IPS-NIHi11 (cell line): ENCODE measurements at regions not wholly inside any gene's neighbourhood (a gene's known extent, or its start where the extent isn't known, plus 50 kb on each side); places are given as distances from the start of the nearest gene placed in this dataset.

ENCODE experiments used
- DNase-seq: peaks from one replicate; pipeline ENCODE4 v3.0.0; 2012; ENCODE audit warnings: mixed read lengths, low spot score

DNA sequence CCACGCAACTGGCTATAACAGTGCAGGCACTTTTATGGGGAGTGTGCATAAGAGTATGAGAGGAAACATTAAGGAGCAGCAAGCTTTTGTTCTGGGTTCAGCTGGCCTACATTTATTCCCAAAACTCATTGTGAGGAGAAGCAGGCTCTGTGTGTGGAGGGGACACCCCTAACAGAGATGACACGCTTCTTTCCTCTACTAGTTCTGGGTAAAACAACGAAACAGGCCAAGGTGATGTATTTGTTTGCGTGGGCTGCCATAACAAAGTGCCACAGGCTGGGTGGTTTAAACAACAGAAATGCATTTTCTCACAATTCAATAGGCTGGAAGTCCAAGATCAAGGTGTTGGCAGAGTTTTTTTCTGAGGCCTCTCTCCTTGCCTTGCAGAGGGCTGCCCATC is 488.6 kb downstream of the MID1IP1 start:
- DNase-seq = no peak

DNA sequence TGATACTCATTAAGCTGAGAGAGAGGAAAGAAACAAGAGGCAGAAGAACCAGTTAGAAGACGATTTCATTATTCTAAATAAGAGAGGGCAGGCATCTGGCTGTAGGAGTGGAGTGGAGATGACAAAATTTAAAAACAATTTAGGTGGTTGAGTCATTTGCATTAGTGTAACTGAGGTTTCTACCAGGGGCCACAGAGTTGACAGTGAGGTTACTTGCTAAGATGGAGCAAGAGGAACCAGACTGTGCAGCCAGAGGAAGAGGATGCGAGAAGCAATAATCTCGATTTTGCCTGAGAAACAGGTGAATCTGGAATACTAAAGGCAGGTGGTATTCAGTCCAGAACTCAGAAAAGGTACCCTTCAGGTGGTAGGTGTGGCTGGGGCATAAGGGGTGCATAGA is 491.9 kb downstream of the MID1IP1 start:
- DNase-seq = no peak

DNA sequence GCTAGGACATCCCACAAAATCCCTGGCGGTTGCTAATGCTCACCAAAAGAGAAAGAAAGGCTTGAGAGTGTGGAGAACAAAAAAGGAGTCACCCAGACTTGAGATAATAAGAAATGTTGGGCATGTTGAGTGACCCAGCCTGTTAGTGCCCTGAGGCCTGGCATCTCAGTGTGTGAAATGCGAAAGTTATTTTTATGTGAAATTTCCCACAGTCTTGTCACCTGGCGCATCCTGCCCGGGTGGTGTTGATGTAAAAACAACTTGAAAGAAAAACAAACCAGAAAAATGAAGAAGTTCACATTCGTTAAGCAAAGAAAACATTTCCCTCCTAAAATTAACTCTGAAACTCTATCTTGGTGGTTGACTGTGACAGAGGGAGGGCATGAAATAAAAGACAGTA is 495.2 kb downstream of the MID1IP1 start:
- DNase-seq = no peak

DNA sequence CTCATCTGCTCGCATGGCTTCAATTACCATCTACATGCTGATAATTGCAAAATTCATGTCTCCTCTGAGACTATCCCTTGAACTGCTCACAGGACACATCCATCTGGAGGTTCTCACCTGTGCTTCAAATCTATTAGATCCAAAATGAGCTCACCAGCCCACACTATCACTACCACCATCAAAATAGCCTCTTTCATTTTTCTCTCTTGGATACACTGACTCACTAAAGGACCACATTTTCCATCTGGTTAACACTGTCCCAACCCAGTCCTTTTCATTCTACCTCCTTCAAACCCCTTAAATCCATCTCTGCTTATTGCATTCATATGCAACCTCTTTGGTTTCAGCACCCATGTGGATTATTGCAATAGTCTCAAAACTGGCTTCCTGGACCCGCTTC is 497.6 kb downstream of the MID1IP1 start:
- no peak for DNase-seq

DNA sequence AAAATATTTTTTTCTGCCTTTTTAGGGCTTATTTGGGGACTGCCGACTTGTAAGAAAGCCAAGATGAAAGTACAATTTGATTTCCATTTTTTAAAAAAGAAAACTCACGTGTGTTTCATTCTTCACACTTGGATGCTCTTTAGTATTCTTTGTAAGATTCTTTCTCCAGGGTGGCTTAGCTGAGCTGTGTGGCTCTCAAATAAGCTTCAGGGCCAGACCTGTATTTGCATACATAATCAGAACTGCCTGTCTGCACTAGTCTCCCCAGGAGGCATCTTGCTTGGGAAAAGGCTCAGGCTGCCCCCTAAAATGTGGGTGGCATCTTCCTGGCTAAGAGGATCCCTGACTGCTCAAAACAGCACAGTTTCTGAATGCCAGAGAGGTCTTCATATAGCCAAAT is 498.4 kb downstream of the MID1IP1 start:
- DNase-seq = no peak

DNA sequence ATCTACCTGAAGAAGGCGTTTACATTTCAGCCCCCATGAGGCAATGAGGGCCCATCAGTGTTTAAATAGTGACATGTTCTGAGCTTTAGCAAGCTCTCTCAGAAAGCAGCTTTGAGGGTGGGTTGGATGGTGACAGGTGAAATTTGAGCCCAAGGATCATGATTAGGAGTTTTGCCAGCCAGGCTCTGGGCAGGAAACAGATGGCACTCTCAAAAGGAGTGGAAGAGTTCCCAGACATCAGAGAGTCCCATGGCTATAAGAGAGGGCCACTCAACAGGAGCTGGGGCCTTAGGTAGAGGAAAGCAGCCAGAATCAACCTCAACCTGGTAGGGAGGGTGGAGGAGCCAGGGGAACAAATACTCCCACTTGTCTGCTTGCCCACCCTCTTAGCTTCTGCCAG is 499.8 kb downstream of the MID1IP1 start:
- no peak for DNase-seq

DNA sequence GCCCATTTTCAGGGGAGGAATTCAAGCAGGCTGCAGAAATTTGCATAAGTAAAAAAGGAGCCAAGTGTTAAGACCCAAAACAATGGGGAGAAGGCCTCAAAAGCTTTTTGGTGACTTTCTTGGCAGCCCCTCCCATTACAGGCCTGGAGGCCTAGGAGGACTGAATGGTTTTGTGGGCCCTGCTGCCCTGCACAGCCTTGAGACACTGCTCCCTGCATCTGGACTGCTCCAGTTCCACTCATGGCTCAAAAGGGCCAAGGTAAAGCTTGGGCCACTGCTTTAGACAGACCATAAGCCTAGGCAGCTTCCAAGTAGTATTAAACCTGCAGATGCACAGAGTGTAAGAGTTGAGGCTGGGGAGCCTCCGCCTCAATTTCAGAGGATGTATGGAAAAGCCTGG is 501.6 kb downstream of the MID1IP1 start:
- no peak for DNase-seq

DNA sequence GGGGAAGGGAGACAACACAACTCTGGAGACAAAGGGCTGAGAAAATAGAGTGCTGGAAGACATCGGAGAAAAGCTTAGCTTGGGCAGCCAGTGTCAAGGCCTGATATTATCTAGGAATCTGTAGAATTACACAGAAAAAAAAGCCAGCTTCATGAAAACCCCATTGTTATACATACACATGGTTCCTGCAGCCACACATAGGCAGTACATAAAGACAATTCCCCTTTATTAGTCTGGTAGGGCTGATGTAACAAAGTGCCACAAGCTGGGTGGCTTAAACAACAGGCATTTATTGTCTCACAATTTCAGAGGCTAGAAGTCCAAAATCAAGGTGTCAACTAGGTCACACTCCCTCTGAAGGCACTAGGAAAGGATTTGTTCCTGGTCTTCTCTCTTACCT is 503.5 kb downstream of the MID1IP1 start:
- no peak for DNase-seq

DNA sequence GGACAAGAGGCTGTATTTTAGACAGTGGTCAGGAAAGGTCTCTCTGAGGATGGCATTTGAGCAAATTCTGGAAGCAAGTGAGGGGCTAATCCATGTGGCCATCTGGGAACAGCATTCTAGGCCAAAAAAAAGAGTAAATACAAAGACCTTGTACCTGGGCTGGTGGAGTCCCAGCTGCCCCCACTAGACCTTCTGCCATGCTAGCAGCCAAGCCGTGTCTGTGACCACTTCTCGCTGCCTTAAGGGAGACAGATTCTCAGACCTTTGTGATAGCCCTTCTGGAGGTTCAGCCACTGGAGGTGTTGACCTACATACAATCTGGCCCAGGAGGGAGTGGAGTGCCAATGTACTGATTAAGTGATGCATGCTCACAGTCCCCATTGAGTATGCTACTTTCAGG is 506.2 kb downstream of the MID1IP1 start:
- no peak for DNase-seq

DNA sequence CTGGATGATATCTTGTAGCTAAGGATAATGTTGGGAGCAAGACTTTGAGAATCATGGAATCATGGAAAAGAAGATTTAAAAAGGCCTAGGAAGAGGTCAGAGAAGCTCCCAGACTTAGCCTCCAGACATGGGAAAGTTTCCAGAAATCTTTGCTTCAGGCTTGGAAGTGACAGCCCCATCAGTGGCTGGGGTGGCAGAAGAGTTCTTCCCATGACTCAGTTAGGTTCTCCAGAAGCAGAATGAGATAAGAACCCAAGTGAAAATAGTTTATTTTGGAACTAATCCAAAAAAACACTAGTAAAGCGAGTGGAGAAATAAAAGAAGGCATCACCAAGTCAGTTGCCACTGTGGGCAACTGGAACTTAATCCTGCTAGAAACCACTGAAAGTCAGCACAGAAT is 506.9 kb downstream of the MID1IP1 start:
- no peak for DNase-seq

DNA sequence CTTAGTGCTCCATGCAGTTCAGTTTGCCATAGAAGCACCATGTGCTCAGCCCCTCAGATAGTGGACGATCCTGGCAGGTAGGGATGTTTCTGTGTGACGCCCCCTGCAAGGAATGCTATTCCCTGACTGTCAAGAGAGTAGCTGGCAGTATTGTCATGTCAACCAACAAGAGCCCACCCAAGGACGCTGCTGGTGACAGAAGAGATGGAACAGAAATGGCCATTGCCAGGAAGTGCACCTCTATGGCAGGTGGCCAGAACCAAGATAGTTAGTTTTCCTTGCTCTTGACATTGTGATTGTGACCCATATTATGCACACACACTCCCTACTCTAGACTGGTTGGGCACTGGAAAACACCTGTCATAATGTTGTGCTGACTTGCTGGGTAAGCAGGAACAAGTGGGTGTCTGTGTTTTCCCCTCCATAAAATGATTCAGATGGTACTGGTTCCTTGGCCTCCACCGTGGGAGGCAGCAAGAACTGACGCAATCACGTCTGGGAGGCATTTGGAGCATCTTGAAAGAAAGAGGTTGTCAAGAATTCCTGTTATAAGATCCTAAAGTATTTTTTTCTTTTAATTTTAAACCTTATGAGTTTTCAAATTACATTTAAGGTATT is 507.9 kb downstream of the MID1IP1 start:
- DNase-seq = no peak

DNA sequence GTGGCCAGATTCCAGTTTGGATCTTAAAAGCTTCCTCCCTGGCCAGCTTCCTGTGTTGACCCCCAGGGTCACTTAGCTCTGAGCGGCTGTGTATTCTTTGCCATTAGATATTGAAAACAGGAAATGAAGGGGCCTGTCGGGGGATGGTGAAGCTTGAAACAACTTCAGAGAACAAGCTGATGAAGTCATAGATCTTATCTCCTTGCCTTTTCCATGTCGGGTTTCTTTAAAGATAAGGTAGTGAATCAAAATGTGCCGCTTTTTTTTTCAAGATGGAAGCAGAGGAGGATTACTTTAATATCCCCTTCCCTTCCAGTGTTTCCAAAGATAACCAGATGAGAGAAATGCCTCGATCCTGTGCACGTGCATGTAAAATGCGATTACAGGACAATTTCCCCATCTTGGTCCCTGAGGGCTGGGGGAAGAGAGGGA is 508.5 kb downstream of the MID1IP1 start:
- no peak for DNase-seq

DNA sequence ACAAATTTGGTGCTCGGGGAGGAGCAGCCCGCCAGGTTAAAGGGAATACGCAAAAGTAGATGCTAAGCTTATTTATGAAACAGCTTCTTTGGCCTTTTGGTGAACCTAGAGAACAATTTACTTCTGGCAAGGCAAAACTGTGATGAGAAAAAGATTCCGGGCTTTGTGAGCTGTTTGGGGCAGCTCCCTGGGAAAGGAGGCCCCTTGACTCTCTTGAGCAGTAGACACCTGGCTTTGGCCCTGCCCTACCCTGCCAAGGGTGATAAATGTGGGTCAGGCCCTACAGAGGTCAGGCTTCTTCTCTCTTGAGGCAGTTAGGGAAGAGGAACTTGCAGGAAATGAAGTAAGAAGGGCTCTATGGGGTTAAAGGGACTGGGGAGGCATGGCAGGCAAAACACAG is 509.6 kb downstream of the MID1IP1 start:
- DNase-seq = no peak

DNA sequence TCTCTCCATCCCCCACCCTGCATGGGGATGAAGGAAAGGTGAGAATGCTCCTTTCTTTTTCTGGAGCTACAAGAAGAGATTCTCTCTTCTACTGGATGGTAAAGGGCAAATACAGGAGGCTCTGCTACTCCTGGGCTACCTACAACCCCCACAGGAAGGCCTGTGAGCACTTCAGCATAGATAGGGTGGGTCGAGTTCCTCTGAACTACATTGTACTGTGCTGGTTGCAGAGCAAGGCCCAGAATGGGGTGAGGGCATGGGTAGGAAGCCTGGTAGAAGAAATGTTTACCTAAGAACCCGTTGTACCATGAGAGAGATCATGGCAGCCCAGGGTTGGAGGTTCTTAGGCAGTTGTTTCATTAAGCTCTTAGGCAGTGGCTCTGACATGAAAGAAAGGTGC is 510.4 kb downstream of the MID1IP1 start:
- no peak for DNase-seq

DNA sequence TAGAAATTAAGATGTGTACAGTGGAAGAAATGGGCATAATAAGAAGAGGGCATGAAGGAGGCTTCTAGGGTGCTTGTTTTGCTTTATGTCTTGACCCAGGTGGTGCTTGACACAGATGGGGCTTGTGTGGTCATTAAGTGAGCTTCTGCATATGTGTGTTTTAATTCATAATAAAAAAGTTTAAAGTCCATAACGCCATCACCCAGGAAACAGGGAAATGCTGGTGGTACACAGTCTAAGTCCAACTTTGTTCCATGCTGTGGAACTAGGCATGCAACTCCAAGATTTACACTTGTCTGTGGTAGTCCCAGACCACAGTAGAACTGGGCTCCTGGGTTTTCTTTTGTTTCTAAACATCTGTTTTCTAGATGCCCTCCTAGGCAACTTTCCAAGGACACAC is 511.9 kb downstream of the MID1IP1 start:
- no peak for DNase-seq

DNA sequence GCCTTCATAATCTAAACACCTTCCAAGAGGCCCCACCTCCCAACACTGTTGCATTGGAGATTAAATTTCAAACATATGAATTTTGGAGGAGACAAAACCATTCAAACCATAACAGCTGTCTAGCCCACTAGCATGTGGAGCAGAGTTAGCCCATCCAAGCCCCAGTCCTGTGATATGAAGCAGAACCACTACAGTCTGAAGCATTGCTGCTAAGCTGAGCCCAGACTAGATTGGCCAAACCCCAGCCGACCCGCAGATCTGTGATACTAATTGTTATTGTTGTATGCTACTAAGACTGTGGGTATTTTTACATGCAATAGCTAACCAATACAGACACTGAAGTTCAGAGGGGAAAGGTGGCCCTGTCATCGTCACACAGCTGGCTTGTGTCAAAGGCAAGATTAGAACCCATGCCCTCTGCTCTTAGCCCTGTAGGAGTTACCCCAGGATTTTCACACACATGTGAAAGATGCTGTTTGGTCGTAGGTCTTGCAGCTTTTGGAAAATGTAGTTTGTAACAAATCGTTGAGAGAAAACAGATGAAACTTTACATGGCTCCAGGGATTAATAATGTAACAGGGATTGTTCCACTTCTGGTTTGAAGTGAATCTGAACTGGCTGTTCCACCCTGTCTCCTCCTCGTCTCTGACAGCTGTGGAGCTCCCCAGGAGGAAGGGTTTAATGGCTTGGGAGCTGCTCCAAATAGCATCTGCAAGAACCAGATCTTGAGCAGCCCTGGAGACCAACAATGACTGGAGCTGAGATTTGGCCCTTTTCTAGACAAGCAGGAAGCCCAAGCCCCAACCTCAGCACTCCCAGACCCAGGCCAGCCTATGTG is 517.5 kb downstream of the MID1IP1 start:
- DNase-seq = no peak

DNA sequence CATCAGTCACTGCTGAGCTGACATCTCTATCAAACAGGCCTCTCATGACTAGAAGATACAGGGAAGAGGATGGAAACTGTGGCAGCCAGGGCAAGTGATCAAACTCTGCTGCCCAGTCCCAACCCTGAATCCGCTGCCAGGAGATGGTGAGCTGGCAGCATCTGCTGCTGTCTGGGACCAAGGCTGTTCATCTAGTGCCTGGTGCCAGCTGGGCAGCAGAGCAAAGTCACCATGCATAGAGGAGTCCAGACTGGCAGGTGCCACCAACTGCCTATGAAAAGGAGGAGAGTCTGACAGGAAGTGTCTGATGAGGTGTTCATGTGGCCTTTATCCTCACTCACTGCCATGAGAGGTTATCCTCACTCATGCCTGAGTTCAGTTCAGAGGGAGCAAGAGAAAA is 518.9 kb downstream of the MID1IP1 start:
- no peak for DNase-seq

DNA sequence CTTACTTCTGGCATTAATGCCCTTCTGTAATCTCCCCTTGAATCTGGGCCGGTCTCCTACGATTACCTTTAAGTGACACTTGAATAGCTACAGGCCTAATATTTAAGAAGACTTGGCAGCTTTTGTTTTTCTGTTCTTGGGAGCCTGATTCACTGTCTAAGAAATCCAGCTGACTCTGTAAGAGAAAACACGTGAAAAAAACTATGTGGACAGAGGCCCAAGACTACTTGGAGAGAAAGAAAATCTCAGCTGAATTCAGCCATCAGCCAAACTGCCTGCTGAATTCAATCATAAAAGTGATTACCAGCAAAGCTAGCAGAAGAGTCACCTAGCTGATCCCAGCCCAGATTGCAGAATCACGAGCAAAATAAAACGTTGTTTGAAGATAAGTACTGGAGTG is 521.2 kb downstream of the MID1IP1 start:
- no peak for DNase-seq

DNA sequence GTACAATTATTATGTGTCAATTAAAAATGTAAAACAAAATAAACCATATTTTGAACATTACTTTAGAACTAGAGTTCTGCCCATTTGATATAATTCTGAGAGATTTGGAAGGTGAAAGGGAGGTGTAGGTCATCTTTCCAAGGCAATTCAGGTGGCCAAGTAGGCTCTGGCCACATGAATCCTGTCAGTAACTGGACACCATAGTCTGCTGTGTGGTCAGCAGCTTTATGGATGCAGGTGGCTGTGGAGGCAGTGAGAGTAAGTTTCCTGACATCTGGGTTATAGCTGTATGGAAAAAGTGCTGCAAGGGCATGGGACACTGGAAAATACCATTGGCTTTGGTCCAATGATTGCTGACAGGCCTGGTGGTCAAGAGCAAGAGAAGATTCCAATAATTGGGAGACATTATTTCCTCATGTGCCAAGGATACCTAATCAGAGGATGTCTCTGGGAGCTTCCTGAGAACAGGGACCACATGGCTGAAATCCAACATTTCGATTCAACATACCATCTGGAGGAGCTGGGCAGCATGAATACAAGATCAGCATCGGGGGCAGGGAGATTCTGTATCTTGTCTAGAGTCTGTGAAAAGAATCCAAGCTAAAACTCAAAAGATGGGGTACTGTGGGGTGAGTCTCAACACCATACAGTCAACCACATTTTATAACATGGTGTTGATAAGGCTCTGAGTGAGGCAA is 523.1 kb downstream of the MID1IP1 start:
- DNase-seq = no peak

DNA sequence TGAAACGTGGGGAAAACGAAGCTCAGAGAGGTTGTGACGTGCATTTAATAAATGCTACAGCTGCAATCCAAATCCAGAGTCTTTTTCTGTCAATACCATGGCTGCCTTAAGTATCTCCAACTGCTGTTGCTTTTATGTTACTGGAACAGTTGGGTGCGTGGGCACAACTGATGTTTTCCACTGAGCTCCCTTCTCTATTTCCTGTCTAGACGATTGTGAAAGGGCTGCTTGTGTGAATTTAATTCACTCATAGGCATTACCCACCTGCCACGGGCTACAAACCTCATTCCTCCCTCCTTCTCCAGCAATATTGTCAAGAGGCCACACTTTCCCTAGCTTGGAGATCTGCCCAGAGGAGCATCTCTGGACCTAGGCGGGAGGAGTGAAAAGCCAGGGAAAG is 526.0 kb downstream of the MID1IP1 start:
- no peak for DNase-seq

DNA sequence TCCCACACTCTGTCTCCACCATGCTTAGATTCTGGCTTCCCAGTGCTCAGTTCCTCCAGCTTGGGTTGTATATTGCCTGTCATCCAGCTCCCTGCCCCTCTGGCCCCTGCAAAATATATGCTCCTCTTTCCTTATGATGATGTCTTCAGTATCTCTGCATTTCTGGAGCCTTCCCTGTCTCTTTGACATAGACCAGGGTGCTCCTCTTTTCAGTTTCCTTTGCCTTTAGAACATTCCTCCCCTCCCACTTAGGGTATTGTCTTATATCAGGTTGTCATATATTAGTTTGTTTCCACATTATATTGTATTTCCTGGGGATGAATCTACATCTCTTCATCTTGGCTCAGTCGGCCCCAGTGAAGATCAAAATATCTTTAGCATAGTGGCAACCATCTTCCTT is 526.4 kb downstream of the MID1IP1 start:
- no peak for DNase-seq

DNA sequence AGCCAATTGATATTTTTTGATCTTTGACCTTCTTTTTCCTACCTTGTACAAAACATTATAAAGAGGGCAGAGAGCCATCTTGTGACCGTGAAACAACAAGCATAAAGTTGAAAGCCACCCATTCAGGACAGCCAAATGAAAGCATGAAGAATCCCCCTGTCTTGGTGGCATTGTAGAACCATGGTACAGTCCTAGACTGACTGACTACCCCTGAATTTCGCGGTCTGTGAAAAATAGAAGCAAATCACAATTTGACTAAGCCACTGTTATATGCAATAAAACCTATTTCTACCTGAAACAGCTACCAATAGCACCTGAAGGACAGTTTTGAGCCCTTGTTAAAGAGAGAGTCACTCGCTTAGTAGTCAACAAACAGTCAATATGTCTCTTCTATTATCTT is 527.4 kb downstream of the MID1IP1 start:
- no peak for DNase-seq

DNA sequence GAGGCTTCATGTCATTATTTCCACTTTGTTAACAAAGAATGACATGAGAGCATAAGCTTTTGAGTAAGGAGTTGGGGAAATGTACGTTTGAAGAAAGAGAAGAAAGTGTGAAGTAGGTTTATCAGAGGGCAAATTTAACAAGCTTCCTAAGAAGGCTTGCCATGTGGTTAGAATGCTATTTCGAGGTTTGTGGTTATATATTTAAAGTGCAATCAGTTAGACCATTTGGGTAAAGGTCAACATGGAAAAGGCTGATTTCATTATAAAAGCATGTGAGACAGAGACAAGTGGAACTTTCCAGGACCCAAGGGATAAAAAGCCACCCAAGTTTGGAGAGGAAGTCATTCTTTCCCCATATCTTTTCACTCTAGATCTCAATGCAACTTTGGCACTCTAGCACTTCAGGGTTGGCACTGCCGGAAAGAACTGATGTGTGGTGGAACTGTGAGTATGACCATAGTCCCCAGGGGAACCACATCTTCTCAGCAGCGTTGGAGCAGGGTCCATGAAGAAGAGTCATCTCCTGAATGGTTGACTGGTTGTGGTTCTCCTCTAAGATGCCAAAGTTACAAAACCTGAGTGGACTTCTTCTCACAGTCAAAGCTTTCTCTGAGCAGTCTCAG is 529.9 kb downstream of the MID1IP1 start:
- no peak for DNase-seq
